CD4-positive, CD25-positive, alpha-beta regulatory T cell (primary cell): ENCODE measurements at regions not wholly inside any gene's neighbourhood (a gene's known extent, or its start where the extent isn't known, plus 50 kb on each side); places are given as distances from the start of the nearest gene placed in this dataset.
"Not testable (repeated sequence)": the region's sequence is repeated elsewhere in the genome, so short reads cannot be mapped to it uniquely, and the experiment has no call there.

Source experiments
- ATAC-seq, 2 donors: fragments of 150-1000 bp; cut with Tn5 transposase; one replicate each; pipeline ENCODE4 v1.10.0; 2021; ENCODE audit warnings: low read depth in 2 of 2, moderate number of reproducible peaks in 2 of 2, moderate library complexity in 1 of 2
- DNase-seq, 3 donors: peaks; one replicate each; pipeline versions ENCODE4 v3.0.0 to v3.0.0-alpha.2; 2012 to 2022; ENCODE audit warnings: mixed read lengths in 1 of 3
- H3K27ac ChIP-seq: one replicate; pipeline ENCODE4 v1.7.0; 2013; ENCODE audit warnings: mild to moderate bottlenecking, low read length; ENCODE audit not compliant: insufficient read depth, poor library complexity, severe bottlenecking
- H3K27me3 ChIP-seq: one replicate; pipeline ENCODE4 v1.7.0; 2013; ENCODE audit warnings: low read length; ENCODE audit not compliant: control insufficient read depth, insufficient read depth
- H3K36me3 ChIP-seq: one replicate; pipeline ENCODE4 v1.7.0; 2013; ENCODE audit warnings: mild to moderate bottlenecking, low read length, moderate library complexity; ENCODE audit not compliant: control insufficient read depth, insufficient read depth
- H3K4me1 ChIP-seq: 2 replicates; pipeline ENCODE4 v1.7.0; 2013; ENCODE audit warnings: mild to moderate bottlenecking, low read length; ENCODE audit not compliant: insufficient read depth, control insufficient read depth, poor library complexity, severe bottlenecking
- H3K4me3 ChIP-seq: one replicate; pipeline ENCODE4 v1.7.0; 2013; ENCODE audit warnings: low read depth, mild to moderate bottlenecking, low read length, moderate library complexity
- H3K9me3 ChIP-seq, 2 experiments: 1 replicate in 1 of 2; 2 replicates in 1 of 2; pipeline ENCODE4 v1.7.0; 2013; ENCODE audit warnings: low read length in 2 of 2, mild to moderate bottlenecking in 1 of 2, moderate library complexity in 1 of 2; ENCODE audit not compliant: control insufficient read depth in 2 of 2
- H3K27ac Mint-ChIP-seq, 3 donors: one replicate each; pipeline ENCODE4 v1.8.0; 2020 to 2022; ENCODE audit warnings: mild to moderate bottlenecking in 3 of 3, mixed read lengths in 3 of 3, moderate library complexity in 2 of 3
- H3K27me3 Mint-ChIP-seq: one replicate; pipeline ENCODE4 v1.8.0; 2022; ENCODE audit warnings: mild to moderate bottlenecking, mixed read lengths
- H3K36me3 Mint-ChIP-seq: one replicate; pipeline ENCODE4 v1.8.0; 2020; ENCODE audit warnings: mixed read lengths
- H3K4me1 Mint-ChIP-seq, 4 donors: one replicate each; pipeline ENCODE4 v1.8.0; 2020 to 2022; ENCODE audit warnings: mixed read lengths in 4 of 4, mild to moderate bottlenecking in 1 of 4
- H3K4me3 Mint-ChIP-seq, 4 donors: one replicate each; pipeline ENCODE4 v1.8.0; 2020 to 2022; ENCODE audit warnings: mild to moderate bottlenecking in 4 of 4, mixed read lengths in 4 of 4, moderate library complexity in 3 of 4
- H3K9me3 Mint-ChIP-seq, 7 donors: one replicate each; pipeline ENCODE4 v1.8.0; 2020 to 2022; ENCODE audit warnings: mixed read lengths in 7 of 7, mild to moderate bottlenecking in 3 of 7, moderate library complexity in 2 of 7

GRCh38 chr4:49510238-49510637, 524.2 kb downstream of the CWH43 start:
- not testable (repeated sequence) for H3K36me3 ChIP-seq, H3K27me3 Mint-ChIP-seq, DNase-seq, H3K4me1 ChIP-seq, H3K27ac ChIP-seq, H3K27me3 ChIP-seq, H3K36me3 Mint-ChIP-seq, H3K4me3 Mint-ChIP-seq, H3K4me3 ChIP-seq, H3K27ac Mint-ChIP-seq, H3K4me1 Mint-ChIP-seq, ATAC-seq
- peaks cover 12 to 49% of the 10 kb centered on the region in 2 experiments for H3K9me3 ChIP-seq
- peaks cover 2 to 42% (median 26%) of the 10 kb centered on the region in 7 donors for H3K9me3 Mint-ChIP-seq

- H3K27me3 ChIP-seq, H3K27ac Mint-ChIP-seq: not testable (repeated sequence)
Observed at GRCh38 chr4:49511353-49511752, 525.3 kb downstream of the CWH43 start.

GRCh38 chr4:49511881-49512491, 525.9 kb downstream of the CWH43 start:
- H3K4me3 Mint-ChIP-seq, H3K27me3 ChIP-seq, DNase-seq, ATAC-seq, H3K36me3 ChIP-seq, H3K27me3 Mint-ChIP-seq, H3K36me3 Mint-ChIP-seq, H3K27ac Mint-ChIP-seq, H3K4me3 ChIP-seq, H3K4me1 Mint-ChIP-seq, H3K27ac ChIP-seq, H3K4me1 ChIP-seq: not testable (repeated sequence)
- peaks cover 12 to 52% of the 10 kb centered on the region in 2 experiments for H3K9me3 ChIP-seq
- H3K9me3 Mint-ChIP-seq: peaks cover 2 to 55% (median 35%) of the 10 kb centered on the region in 7 donors

More at GRCh38 chr4:49511353-49511752, 525.3 kb downstream of the CWH43 start:
- H3K4me3 Mint-ChIP-seq, H3K4me3 ChIP-seq, H3K4me1 Mint-ChIP-seq, H3K36me3 ChIP-seq, H3K36me3 Mint-ChIP-seq, H3K27me3 Mint-ChIP-seq, DNase-seq, ATAC-seq, H3K4me1 ChIP-seq, H3K27ac ChIP-seq: not testable (repeated sequence)
- peaks cover 2 to 51% (median 31%) of the 10 kb centered on the region in 7 donors for H3K9me3 Mint-ChIP-seq
- peaks cover 12 to 52% of the 10 kb centered on the region in 2 experiments for H3K9me3 ChIP-seq

- H3K4me1 Mint-ChIP-seq, ATAC-seq, H3K27ac ChIP-seq, H3K36me3 ChIP-seq, DNase-seq, H3K4me3 ChIP-seq, H3K4me1 ChIP-seq, H3K36me3 Mint-ChIP-seq, H3K27me3 ChIP-seq, H3K4me3 Mint-ChIP-seq, H3K27me3 Mint-ChIP-seq, H3K27ac Mint-ChIP-seq: not testable (repeated sequence)
- H3K9me3 Mint-ChIP-seq: peaks cover 2 to 58% (median 36%) of the 10 kb centered on the region in 7 donors
- peaks cover 12 to 52% of the 10 kb centered on the region in 2 experiments for H3K9me3 ChIP-seq
Observed at GRCh38 chr4:49512641-49513545, 526.8 kb downstream of the CWH43 start.

- Mint-ChIP-seq H3K9me3 (peaks cover 2 to 58% (median 37%) of the 10 kb centered on the region in 7 donors), H3K4me3 (peak overlapping the region in 1 of 4 donors; percentile 44)
- DNase-seq, ATAC-seq, H3K27ac ChIP-seq, H3K27me3 Mint-ChIP-seq, H3K4me1 ChIP-seq, H3K27me3 ChIP-seq, H3K4me3 ChIP-seq, H3K36me3 Mint-ChIP-seq, H3K36me3 ChIP-seq, H3K4me1 Mint-ChIP-seq, H3K27ac Mint-ChIP-seq: not testable (repeated sequence)
- H3K9me3 ChIP-seq: peaks cover 12 to 52% of the 10 kb centered on the region in 2 experiments
Observed at GRCh38 chr4:49513546-49514115, 527.6 kb downstream of the CWH43 start.

- not testable (repeated sequence) for H3K27ac Mint-ChIP-seq, H3K4me1 ChIP-seq, ATAC-seq, H3K36me3 ChIP-seq, H3K36me3 Mint-ChIP-seq, H3K4me1 Mint-ChIP-seq, H3K27me3 Mint-ChIP-seq, DNase-seq, H3K27me3 ChIP-seq, H3K4me3 Mint-ChIP-seq, H3K4me3 ChIP-seq, H3K27ac ChIP-seq
- peaks cover 12 to 52% of the 10 kb centered on the region in 2 experiments for H3K9me3 ChIP-seq
- H3K9me3 Mint-ChIP-seq: peaks cover 2 to 58% (median 37%) of the 10 kb centered on the region in 7 donors
Observed at GRCh38 chr4:49514171-49514699, 528.2 kb downstream of the CWH43 start.

- H3K27me3 Mint-ChIP-seq, H3K36me3 Mint-ChIP-seq, H3K4me1 Mint-ChIP-seq, ATAC-seq, H3K4me1 ChIP-seq, H3K4me3 Mint-ChIP-seq, H3K36me3 ChIP-seq, H3K27me3 ChIP-seq, H3K4me3 ChIP-seq, DNase-seq, H3K27ac Mint-ChIP-seq, H3K27ac ChIP-seq: not testable (repeated sequence)
- peaks cover 12 to 52% of the 10 kb centered on the region in 2 experiments for H3K9me3 ChIP-seq
- peaks cover 2 to 58% (median 37%) of the 10 kb centered on the region in 7 donors for H3K9me3 Mint-ChIP-seq
Observed at GRCh38 chr4:49514841-49515240, 528.8 kb downstream of the CWH43 start.
